ENCODE measurements at regions not wholly inside any gene's neighbourhood (a gene's known extent, or its start where the extent isn't known, plus 50 kb on each side); places are given as distances from the start of the nearest gene placed in this dataset.

DNA sequence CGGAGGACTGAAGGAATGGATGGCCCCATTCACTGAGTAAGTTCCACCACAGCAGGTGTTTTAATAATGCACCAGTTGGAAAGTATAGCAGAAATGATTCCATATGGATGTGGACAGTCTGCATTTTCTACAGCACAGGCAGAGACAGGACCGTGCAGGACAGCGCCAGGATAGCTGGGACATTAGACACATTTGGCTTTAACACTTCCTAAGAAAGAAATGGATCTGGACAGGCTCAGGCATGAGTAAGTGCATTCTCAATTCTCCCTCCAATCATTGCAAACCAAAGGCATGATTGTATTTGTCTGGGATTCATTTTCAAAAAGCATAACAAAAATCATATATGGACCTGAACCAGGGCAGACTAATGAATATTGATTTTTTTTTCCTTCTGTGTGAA lies 233.0 kb upstream of the POU2AF2 start:
- intact Hi-C loops (cut with DNase I, micrococcal nuclease), result no loop called here
- TF ChIP-seq, protein P1, sequence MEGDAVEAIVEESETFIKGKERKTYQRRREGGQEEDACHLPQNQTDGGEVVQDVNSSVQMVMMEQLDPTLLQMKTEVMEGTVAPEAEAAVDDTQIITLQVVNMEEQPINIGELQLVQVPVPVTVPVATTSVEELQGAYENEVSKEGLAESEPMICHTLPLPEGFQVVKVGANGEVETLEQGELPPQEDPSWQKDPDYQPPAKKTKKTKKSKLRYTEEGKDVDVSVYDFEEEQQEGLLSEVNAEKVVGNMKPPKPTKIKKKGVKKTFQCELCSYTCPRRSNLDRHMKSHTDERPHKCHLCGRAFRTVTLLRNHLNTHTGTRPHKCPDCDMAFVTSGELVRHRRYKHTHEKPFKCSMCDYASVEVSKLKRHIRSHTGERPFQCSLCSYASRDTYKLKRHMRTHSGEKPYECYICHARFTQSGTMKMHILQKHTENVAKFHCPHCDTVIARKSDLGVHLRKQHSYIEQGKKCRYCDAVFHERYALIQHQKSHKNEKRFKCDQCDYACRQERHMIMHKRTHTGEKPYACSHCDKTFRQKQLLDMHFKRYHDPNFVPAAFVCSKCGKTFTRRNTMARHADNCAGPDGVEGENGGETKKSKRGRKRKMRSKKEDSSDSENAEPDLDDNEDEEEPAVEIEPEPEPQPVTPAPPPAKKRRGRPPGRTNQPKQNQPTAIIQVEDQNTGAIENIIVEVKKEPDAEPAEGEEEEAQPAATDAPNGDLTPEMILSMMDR (IDR thresholded peaks at IDR 0.05), result no peak

DNA sequence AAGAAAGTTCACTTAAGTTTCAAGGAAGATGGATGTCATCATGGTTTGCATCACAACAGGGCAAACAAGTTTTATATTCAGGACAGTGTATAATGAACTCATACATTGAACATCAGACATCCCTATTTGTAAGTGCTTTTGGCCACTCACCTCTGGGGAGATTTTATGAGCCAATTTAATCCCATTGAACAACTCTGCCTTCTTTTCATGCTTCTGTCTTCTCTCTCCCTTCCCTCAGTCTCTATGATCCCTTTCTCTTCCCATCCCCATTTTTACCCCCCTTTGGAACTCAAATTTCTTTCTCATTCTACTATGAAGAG lies 234.3 kb upstream of the POU2AF2 start:
- no peak overlapping the region for H3K4me3 ChIP-seq
- H3K4me1 ChIP-seq (ENCODE audit: low read depth), result no peaks in the 10 kb centered on the region
- TF ChIP-seq, protein P1 (IDR thresholded peaks at IDR 0.05), result no peak
- H3K36me3 ChIP-seq (ENCODE audit: low read depth), result no peaks in the 10 kb centered on the region
- intact Hi-C loops (cut with DNase I, micrococcal nuclease), result no loop called here
- DNase-seq (no peak), ATAC-seq (no peak)
- no peaks in the 10 kb centered on the region for H3K9me3 ChIP-seq

More for the DNA sequence above, 233.0 kb upstream of the POU2AF2 start:
- H3K4me1 ChIP-seq (ENCODE audit: low read depth), result no peaks in the 10 kb centered on the region
- DNase-seq (no peak), ATAC-seq (no peak)
- no peaks in the 10 kb centered on the region for H3K9me3 ChIP-seq
- no peaks in the 10 kb centered on the region for H3K36me3 ChIP-seq (ENCODE audit: low read depth)
- no peak overlapping the region for H3K4me3 ChIP-seq

DNA sequence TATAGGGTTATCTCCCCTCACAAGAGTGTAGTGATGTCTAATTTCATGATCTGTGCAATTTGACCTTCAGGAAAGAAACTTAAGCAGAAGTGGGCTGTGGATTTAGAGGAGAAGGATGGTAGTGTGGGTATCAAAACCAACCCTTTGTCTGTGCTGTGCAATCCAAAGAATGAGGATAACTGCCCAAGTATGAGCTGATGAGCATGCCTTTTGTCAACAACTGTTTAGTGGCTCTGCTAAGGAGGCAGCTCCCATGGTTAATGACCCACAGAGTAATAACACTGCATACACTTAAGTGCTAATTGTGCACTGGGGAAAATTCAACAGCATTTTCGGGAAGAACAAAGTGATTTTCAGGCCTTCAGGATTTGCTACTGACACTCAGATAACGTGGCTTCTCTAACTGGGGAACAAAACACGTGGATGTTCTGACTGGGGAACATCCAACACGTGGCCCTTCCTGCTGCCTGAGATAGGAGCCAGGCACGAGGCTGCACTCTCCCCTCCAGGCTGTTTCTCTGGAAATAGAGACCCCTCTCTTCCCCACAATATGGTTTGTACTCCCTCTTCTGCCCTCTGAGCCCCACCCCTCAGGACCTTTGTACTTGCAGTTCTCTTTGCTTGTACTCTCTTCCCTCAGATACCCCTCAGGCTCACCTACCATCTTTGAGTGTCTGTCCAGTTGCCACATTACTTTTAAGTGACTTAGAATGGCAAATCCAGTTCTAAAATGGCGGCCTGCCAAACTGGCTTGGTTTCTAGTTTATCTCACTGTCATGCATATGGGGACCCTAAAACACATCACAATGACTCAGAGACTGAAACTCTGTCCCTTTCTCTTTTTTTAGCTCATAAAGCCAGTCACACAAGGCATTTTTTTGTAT lies 234.9 kb upstream of the POU2AF2 start:
- ATAC-seq (no peak), DNase-seq (no peak)
- H3K36me3 ChIP-seq (ENCODE audit: low read depth), result no peaks in the 10 kb centered on the region
- intact Hi-C loops (cut with DNase I, micrococcal nuclease), result no loop called here
- no peak overlapping the region for H3K4me3 ChIP-seq
- TF ChIP-seq, protein P1 (IDR thresholded peaks at IDR 0.05), result no peak
- no peaks in the 10 kb centered on the region for H3K4me1 ChIP-seq (ENCODE audit: low read depth)
- no peaks in the 10 kb centered on the region for H3K9me3 ChIP-seq

DNA sequence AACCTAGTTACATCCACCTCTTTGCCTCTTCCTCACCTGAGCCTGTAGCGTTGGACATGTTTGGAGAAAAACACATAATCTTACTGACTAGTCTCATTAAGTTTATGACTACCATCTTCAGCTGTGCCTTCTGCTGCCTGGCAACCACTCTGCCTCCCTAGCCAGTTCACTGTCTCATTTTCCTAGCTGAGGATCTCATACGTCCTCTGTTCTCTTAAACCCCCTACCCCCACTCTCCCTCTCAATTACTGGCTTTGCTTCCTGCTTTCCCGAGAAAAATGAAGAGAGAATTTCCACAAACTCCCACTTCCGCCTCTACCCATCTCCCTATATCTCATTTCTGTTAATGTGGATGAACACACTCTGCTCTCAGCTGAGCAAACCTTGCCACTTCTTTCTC lies 239.3 kb upstream of the POU2AF2 start:
- ATAC-seq, result no peak
- H3K9me3 ChIP-seq, result no peaks in the 10 kb centered on the region
- no peak overlapping the region for H3K4me3 ChIP-seq
- no peak for DNase-seq
- TF ChIP-seq, protein P1 (IDR thresholded peaks at IDR 0.05), result no peak
- H3K4me1 ChIP-seq (ENCODE audit: low read depth), result no peaks in the 10 kb centered on the region
- H3K36me3 ChIP-seq (ENCODE audit: low read depth), result no peaks in the 10 kb centered on the region
- intact Hi-C loops (cut with DNase I, micrococcal nuclease), result no loop called here

DNA sequence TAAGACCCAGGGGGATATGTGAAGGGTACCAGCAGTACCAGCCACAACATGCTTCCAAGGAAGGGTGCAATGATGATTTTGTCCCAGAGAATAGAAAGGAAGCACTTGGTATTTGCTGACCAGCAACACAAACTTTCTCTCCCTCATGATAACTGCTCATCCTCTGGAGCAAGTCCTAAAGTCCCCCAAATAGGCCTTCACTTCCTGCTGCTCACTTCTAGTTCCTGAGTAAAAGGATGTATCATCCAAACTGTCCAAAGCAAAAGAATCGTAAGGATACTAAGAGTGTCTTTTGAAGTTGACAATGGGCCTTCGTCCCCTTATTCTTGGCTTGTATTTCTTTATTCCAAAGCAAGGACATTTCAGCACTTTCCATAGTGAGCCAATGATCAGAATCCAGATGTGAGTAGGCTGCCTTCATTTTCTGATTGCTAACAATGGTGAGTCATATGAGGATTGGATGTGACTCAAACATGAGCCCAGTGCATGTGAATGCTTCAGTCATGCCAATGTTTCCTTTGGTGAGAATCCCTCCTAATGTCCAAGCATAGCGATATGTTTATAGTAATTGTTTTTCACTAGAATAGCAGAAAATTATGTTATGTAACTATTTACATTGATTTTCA lies 243.4 kb upstream of the POU2AF2 start:
- peak; percentile 54 for ATAC-seq

More for the DNA sequence above, 243.4 kb upstream of the POU2AF2 start:
- Histone ChIP-seq H3K9me3 (no peaks in the 10 kb centered on the region), H3K4me1 (ENCODE audit: low read depth) (no peaks in the 10 kb centered on the region), H3K36me3 (ENCODE audit: low read depth) (no peaks in the 10 kb centered on the region), H3K4me3 (no peak overlapping the region)
- TF ChIP-seq, protein P1 (IDR thresholded peaks at IDR 0.05), result no peak
- intact Hi-C loops (cut with DNase I, micrococcal nuclease), result no loop called here
- peak in 1 of 3 donors; percentile 16 for DNase-seq
